Superior temporal gyrus (tissue), 1 donor: ENCODE measurements at regions not wholly inside any gene's neighbourhood (a gene's known extent, or its start where the extent isn't known, plus 50 kb on each side); places are given as distances from the start of the nearest gene placed in this dataset.

Source experiments
- DNase-seq: peaks from one replicate; pipeline ENCODE4 v3.0.0-alpha.2; 2016; ENCODE audit errors: extremely low spot score

- DNase-seq, result no peak
Measured at GRCh38 chr11:134578807-134579723, 167.0 kb upstream of the B3GAT1 start.

GRCh38 chr11:134577751-134578395 is 165.8 kb upstream of the B3GAT1 start:
- no peak for DNase-seq

- no peak for DNase-seq
Measured at GRCh38 chr11:134576721-134577171, 164.7 kb upstream of the B3GAT1 start.

- no peak for DNase-seq
Measured at GRCh38 chr11:134576286-134576685, 164.2 kb upstream of the B3GAT1 start.

GRCh38 chr11:134575504-134576230 is 163.6 kb upstream of the B3GAT1 start:
- DNase-seq, result no peak

GRCh38 chr11:134574947-134575346 is 162.9 kb upstream of the B3GAT1 start:
- no peak for DNase-seq

- no peak for DNase-seq
Measured at GRCh38 chr11:134574425-134574824, 162.4 kb upstream of the B3GAT1 start.

GRCh38 chr11:134573857-134574256 is 161.8 kb upstream of the B3GAT1 start:
- DNase-seq, result peak; percentile 49

GRCh38 chr11:134572741-134573675 is 161.0 kb upstream of the B3GAT1 start:
- DNase-seq, result peak; percentile 29

GRCh38 chr11:134571301-134571700 is 159.3 kb upstream of the B3GAT1 start:
- no peak for DNase-seq

- DNase-seq, result no peak
Measured at GRCh38 chr11:134569195-134569594, 157.2 kb upstream of the B3GAT1 start.

- peak; percentile 67 for DNase-seq
Measured at GRCh38 chr11:134566311-134566710, 154.3 kb upstream of the B3GAT1 start.

- no peak for DNase-seq
Measured at GRCh38 chr11:134565343-134565891, 153.4 kb upstream of the B3GAT1 start.

- DNase-seq, result no peak
Measured at GRCh38 chr11:134564472-134565200, 152.6 kb upstream of the B3GAT1 start.

GRCh38 chr11:134562941-134563471 is 151.0 kb upstream of the B3GAT1 start:
- DNase-seq, result no peak

- no peak for DNase-seq
Measured at GRCh38 chr11:134562196-134562595, 150.2 kb upstream of the B3GAT1 start.

- DNase-seq, result no peak
Measured at GRCh38 chr11:134561331-134561720, 149.3 kb upstream of the B3GAT1 start.

GRCh38 chr11:134560566-134561330 is 148.7 kb upstream of the B3GAT1 start:
- DNase-seq, result no peak

GRCh38 chr11:134560066-134560465 is 148.0 kb upstream of the B3GAT1 start:
- DNase-seq, result no peak
